Fibroblast of skin of left quadriceps (primary cell): ENCODE measurements at regions not wholly inside any gene's neighbourhood (a gene's known extent, or its start where the extent isn't known, plus 50 kb on each side); places are given as distances from the start of the nearest gene placed in this dataset.

Experiments
- DNase-seq, 2 experiments: peaks; one replicate each; pipeline ENCODE4 v3.0.0-alpha.2; 2013; ENCODE audit warnings: low read depth in 2 of 2

GRCh38 chr3:147756476-147756875 is 347.3 kb downstream of the ZIC1 start:
- no peak for DNase-seq

GRCh38 chr3:147757866-147758265 is 348.7 kb downstream of the ZIC1 start:
- DNase-seq, result no peak

GRCh38 chr3:147758771-147759170 is 349.6 kb downstream of the ZIC1 start:
- DNase-seq, result no peak

GRCh38 chr3:147760085-147760484 is 350.9 kb downstream of the ZIC1 start:
- no peak for DNase-seq

- no peak for DNase-seq
These were observed 351.8 kb downstream of the ZIC1 start for GRCh38 chr3:147760941-147761340.

GRCh38 chr3:147773116-147773630 is 364.0 kb downstream of the ZIC1 start:
- no peak for DNase-seq

- no peak for DNase-seq
These were observed 366.2 kb downstream of the ZIC1 start for GRCh38 chr3:147775411-147775810.

- no peak for DNase-seq
These were observed 366.8 kb downstream of the ZIC1 start for GRCh38 chr3:147775816-147776530.

- no peak for DNase-seq
These were observed 384.7 kb downstream of the ZIC1 start for GRCh38 chr3:147793841-147794240.

- DNase-seq, result no peak
These were observed 385.4 kb downstream of the ZIC1 start for GRCh38 chr3:147794596-147794995.

- no peak for DNase-seq
These were observed 386.3 kb downstream of the ZIC1 start for GRCh38 chr3:147795418-147795817.

GRCh38 chr3:147797095-147797494 is 387.9 kb downstream of the ZIC1 start:
- no peak for DNase-seq

- DNase-seq, result no peak
These were observed 390.4 kb downstream of the ZIC1 start for GRCh38 chr3:147799601-147800000.

- no peak for DNase-seq
These were observed 398.6 kb downstream of the ZIC1 start for GRCh38 chr3:147807776-147808175.

- no peak for DNase-seq
These were observed 400.0 kb downstream of the ZIC1 start for GRCh38 chr3:147809206-147809605.

- DNase-seq, result no peak
These were observed 403.2 kb downstream of the ZIC1 start for GRCh38 chr3:147812186-147812911.

- DNase-seq, result no peak
These were observed 404.1 kb downstream of the ZIC1 start for GRCh38 chr3:147813256-147813655.

- DNase-seq, result peak; percentile 5 to 9
These were observed 407.6 kb downstream of the ZIC1 start for GRCh38 chr3:147816752-147817151.

- no peak for DNase-seq
These were observed 423.4 kb downstream of the ZIC1 start for GRCh38 chr3:147832611-147833010.

GRCh38 chr3:147836330-147836729 is 427.2 kb downstream of the ZIC1 start:
- no peak for DNase-seq

- DNase-seq, result no peak
These were observed 429.5 kb downstream of the ZIC1 start for GRCh38 chr3:147838652-147839051.

- no peak for DNase-seq
These were observed 434.2 kb downstream of the ZIC1 start for GRCh38 chr3:147843331-147843730.

GRCh38 chr3:147846293-147846692 is 437.1 kb downstream of the ZIC1 start:
- no peak for DNase-seq
